ENCODE measurements at regions not wholly inside any gene's neighbourhood (a gene's known extent, or its start where the extent isn't known, plus 50 kb on each side); places are given as distances from the start of the nearest gene placed in this dataset.

- TF ChIP-seq EP300 (IDR thresholded peaks at IDR 0.05; ENCODE audit: borderline replicate concordance in 1 of 2, control insufficient read depth in 1 of 2, low read depth in 2 of 2, low read length in 2 of 2) (no peak), BHLHE40 (IDR thresholded peaks at IDR 0.05; ENCODE audit: borderline replicate concordance in 1 of 2, low read depth in 2 of 2, low read length in 1 of 2) (no peak), POLR2A (IDR thresholded peaks at IDR 0.05; ENCODE audit: low read depth, low read length) (no peak), USF1 (IDR thresholded peaks at IDR 0.05; ENCODE audit: borderline replicate concordance, extremely low read length, insufficient read depth, low read depth, low read length) (no peak), CTCF (IDR thresholded peaks at IDR 0.05 in 2 of 3, conservative IDR thresholded peaks at IDR 0.05 in 1 of 3; ENCODE audit: control insufficient read depth in 2 of 3, extremely low read depth in 1 of 3, insufficient read depth in 1 of 3, low read depth in 3 of 3, low read length in 3 of 3) (no peak), EZH2 (IDR thresholded peaks at IDR 0.05; ENCODE audit: borderline replicate concordance, control insufficient read depth, low read depth, low read length) (no peak), ESRRA (IDR thresholded peaks at IDR 0.05; ENCODE audit: low read length) (no peak), SUZ12 (IDR thresholded peaks at IDR 0.05; ENCODE audit: unreplicated experiment) (no peak), LARP7 (IDR thresholded peaks at IDR 0.05) (no peak), MAX (IDR thresholded peaks at IDR 0.05; ENCODE audit: low read depth, low read length) (no peak)
Measured at GRCh38 chr6:132052096-132052495, 100.9 kb upstream of the CCN2 start.

Data from GM12878 (cell line).